MV-4-11 (cell line): ENCODE measurements at regions not wholly inside any gene's neighbourhood (a gene's known extent, or its start where the extent isn't known, plus 50 kb on each side); places are given as distances from the start of the nearest gene placed in this dataset.
A peak's percentile ranks its signal among the peaks of the same experiment; 100 is the strongest.
"Not testable (repeated sequence)": the region's sequence is repeated elsewhere in the genome, so short reads cannot be mapped to it uniquely, and the experiment has no call there.

Experiments used
- DNase-seq: peaks from one replicate; lab custom pipeline; 2025; lab: John Stamatoyannopoulos, UW

DNA sequence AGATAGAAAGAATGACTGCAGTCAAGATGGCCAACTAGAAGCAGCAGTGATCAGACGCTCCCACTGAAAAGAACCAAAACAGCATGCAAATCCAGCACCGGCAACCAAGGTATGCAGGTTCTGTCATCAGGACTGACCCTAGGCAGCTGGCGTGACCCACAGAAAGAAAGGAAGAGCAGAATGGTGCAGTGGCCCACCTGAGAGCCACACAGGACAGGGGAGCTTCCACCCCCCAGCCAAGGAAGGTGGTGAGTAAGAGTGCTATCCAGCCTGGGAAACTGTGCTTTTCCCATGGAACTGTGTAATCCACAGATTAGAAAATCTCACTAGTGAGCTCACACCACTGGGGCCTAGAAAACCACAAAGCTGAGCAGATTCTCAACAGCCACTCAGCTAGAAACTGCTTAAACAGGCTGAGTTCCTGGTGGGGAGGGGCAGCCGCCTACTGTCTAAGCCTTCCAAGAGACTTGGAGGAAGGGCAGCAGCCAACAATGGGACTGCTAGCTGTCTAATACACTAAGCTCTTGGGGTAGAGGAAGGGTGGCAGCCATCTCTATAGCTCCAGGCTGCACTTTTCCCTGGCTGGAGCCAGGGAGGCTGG is 127.9 kb downstream of the EVA1A start:
- DNase-seq = no peak

DNA sequence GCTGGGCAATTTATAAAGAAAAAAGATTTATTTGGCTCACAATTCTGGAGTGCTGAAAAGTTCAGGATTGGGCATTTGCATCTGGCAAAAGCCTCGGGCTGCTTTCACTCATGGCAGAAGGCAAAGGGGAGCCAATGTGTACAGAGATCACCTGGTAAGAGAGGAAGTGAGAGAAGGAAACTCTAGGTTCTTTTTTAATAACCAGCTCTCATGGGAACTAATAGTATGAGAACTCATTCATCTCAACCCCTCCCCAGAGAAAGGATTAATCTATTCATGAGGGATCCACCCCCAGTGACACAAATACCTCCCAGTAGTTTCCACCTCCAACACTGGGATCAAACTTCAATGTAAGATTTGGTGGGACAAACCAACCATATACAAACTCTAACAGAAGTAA is 129.0 kb downstream of the EVA1A start:
- no peak for DNase-seq

DNA sequence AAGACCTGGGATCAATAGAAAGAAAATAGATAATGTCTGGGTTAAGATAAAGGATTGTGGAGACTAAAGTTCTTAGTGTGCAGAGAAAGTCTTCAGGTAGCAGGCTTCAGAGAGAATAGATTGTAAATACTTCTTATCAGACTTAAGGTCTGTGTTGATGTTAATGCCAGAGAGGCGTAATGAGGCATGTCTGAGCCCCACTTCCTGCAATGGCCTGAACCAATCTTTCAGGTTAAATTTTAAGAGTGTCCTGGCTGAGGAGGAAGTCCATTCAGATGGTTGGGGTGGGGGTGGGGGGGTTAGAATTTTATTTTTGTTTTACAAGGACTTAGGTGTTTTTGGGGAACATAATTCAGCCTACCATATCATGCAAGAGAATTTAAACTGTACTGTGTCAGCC is 129.5 kb downstream of the EVA1A start:
- no peak for DNase-seq

DNA sequence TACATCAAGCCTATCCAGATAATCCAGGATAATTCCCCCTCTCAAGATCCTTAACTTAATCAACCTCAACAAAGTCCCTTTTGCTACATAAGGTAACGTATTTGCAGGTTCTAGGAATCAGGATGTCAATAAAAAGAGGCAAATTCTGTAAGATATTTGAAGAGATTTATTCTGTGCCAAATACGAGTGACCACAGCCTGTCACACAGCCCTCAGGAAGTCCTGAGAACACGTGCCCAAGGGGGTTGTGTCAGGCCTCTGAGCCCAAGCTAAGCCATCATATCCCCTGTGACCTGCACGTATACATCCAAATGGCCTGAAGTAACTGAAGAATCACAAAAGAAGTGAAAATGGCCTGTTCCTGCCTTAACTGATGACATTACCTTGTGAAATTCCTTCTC is 130.3 kb downstream of the EVA1A start:
- DNase-seq = not testable (repeated sequence)

DNA sequence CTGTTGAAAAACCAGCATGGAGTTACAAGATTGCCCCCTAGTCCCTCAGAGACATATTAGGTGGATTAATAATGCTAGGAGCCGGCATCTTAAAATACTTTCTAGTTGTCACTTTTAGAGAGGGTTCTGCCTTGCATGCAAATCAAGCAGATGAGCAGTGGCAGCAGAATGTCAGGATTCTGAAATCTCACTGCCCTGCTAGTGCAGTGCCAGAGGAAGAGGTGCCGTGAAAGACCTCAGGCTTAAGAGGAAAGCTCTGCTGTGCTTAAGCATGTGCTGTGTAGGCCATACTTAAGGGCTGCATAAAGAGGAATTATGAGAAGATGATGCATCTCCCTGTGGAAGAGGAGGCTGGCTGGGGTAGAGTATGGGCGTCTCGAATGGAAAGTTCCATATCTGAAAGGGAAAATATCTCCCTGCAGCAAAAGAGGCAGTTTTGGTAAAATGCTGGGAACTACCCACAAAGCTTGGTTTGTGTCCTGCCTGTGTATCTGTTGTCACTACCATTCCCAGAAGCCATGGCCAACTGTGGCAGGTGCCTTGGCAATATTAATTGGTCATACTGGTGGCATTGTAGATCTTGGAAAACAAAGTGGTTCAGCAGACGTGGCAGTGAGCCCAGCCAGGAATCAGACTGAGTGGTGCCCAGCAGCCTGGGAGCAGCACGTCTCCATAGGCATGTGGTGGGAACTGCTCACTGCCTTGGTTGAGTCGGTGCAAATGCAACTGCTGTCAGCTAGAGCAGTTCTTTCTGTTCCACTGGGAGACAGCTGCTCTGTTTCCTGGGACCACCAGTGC is 131.9 kb downstream of the EVA1A start:
- no peak for DNase-seq

DNA sequence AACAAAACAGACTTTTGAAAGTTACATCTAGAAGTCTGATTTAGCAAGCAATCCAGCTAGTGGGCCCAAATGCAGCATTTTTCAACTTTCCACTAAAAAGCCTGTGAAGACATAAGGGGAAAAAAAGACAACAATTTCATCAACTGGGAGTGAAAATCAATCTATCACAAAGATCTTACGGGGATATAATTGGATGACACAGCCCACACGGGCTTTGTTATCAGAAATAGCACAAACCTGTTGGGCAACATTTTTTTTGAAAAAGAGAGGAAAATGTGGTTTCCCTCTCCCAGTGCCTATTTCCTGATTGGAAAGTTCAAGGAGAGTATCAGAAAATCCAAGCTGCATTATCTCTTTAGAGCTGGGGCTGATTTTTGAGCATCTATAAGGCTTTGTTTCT is 132.7 kb downstream of the EVA1A start:
- DNase-seq = no peak

DNA sequence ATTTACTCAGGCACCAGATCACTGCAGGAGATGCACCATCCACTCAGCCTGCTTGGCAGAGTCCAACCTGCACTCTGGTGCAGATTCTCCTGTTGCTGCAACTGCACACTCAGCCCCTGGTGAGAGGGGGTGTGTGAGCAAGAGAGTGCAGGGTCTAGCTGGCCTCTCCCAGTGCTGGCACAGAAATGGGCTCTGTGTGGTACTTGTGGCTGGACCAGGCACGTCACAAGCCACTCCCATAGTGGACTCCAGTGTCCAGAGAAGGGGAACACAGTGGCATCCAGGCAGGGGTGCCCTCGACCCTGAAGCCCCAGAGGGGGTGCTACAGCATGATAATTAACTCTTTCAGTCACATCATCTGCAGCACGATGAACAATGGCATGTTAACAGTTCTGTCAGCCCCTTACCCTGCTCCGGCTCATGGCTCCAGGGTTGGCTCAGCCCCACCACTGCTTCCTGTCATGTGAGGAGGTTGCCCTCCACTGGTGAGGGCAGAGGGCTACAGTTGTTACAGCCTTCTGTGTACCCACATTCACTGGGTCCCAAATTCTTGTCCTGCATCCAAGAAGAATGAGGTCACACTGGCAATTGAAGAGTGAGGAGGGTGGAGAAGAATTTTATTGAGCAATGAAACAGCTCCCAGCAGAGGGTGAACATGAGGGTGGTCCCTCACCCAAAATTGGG is 135.7 kb downstream of the EVA1A start:
- no peak for DNase-seq

DNA sequence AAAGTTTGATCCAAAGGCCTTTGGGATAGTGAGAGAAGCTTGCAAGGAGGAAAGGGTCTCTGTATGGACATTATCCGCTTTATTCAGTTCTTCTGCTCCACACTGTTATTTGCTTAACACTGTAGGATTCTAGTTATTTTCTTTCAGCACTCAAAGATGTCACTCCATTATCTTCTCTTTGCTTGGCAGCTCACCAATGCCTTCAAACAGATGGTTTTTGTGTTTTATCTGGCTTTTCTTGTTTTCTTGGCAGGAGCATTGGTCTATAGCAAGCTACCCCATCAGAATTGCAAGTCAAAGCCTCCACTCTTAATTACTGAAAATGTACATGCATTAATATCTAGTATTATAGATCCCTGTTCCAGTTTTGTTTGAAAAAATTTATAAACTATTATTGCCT is 138.8 kb downstream of the EVA1A start:
- no peak for DNase-seq

DNA sequence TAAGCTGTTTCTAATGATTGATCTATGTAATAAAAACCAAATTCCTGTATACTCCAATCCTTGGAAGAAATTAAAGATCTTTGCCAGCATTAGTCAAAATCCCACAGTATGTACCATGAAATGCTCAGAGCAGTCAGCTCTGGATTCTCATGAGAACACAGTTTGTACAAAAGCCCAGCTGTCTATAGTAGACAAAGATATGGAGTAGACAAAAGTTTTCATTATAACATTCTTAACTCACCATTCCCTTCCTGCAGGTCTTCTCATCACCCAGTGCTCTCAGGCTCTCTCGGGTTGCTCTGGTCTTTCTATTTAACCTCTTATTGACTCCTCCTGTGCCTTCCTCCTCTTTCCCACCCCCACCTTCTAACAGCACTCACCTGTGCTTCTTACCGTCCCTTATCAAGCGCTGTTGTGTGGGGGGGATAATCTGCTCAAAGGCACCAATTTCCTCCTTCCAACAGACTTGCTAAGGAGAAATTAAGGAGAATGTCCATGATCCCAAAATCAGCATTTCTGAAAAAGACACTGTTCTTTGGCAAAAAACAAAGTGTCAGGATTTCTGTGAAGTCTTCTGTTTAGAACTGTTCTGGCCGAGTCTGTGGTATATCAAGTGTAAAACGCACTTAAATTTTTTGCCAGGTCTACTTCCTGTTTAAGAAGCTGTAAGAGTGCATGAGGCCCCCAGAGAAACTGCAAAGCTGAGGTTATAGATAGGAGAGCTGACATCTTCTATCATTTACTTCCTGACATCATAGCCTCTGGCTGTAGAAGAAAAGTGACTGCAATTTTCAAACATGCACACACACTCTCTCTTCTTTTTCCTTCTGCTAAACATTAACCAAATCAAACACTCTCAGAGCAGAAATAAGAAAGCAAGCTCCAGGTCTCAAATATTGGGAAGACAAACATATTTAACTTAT is 144.1 kb downstream of the EVA1A start:
- no peak for DNase-seq

DNA sequence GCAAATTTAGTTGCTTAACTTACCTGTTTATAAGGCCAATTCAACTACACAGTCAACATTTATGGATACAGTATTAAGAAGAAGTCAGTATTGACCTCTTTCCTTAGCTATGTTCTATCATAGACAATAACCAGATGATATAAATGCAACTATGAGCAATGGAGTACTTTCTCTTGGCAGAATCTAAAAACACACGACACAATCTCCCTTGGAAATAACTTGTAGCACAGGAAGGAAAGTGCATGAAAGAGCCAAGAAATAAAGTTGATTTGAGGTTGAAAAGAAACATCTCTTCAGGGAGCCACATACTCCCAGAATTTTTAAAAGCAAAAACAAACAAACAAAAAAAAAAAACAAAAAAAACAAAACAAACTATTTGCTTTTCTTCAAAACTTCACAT is 145.0 kb downstream of the EVA1A start:
- DNase-seq = no peak

DNA sequence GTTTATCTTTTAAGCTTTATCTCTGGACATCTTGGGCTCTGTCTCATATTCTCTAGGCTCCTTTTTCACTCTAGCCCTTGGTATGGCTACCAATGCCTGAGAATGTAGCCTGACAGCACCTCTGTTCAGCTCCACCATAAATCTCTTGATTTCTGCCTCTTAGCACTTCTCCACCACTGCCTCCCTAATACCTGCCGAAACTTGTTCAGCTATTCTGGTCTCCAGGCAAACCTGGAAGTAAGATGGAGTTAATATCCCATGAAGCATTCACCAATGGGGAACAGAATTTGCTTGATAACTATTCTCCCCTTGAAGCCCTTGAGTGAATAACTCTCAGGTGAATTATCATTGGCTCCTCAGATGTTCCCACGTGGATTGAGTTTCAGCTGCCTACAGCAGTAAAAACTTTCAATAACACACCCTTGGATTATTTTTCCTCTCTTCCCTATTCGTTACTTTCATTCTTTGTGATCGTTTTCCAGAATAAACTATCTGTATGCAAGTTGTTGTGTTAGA is 145.6 kb downstream of the EVA1A start:
- no peak for DNase-seq

DNA sequence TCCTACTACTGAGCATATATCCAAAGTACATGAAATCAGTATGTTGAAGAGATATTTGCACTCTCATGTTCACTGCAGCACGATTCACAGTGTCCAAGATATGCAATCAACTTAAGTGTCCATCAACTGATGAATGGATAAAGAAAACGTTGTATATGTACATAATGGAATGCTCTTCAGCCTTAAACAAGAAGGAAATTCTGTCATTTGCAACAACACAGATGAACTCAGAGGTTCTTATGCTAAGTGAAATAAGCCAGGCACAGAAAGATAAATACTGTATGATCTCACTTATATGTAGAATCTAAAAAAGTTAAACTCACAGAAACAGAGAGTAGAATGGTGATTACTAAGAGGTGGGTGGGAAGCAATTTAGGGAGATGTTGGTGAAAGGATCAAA is 149.2 kb downstream of the EVA1A start:
- no peak for DNase-seq

DNA sequence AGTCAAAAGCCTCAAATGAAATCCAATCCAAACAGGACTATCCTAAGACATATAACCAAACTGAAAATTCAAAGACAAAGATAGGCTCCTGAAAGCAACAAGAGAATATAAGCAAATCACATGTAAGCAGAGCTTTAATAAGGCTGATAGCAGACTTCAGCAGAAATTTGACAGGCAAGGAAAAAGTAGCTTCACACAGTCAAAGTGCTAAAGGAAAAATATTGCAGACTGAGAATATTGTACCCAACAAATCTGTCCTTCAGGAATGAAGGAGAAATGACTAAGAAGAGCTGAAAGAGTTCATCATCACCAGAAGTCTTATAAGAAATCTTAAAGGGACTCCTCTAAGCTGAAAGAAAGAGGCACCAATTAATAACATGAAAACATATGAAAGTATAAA is 150.0 kb downstream of the EVA1A start:
- DNase-seq = no peak

DNA sequence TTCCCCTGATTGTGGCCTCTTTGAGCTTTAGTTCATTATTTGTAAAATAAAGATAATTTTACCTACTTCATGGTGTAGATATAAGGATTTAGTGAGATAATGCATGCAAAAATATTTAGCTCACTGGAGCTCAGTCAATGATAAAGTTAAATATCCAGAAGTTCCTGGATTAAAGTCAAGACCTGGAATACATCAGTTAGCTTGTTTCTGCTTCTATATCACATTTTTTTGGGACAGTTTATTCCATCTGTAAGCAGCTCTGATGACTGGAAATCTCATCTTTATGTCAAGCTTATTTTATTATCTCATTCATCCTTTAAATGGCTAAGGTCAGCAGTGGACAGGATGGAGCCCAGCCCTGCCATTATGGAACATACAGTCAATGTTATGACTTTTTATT is 152.0 kb downstream of the EVA1A start:
- DNase-seq = no peak

DNA sequence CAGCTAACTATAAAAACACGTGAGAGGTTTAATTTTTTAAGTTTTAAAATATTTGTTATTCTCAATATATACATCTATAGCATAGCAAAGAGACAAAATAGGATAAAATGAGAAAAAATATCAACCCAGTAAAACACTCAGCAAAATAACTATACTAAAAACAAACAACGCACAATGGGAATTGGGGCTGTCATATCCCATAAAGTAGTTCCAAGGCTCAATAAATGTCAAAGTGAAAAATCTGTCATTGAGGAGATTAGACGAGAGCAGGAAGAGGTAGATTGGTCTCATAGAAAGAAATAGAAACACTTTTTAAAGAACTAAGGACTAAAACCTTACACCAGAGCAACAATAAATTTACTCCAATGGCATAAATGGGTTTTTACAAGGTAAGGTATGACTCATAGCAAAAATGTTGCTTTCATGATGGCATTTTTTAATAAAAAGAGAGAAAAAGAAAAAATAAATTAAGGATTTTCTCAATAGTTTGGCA is 153.7 kb downstream of the EVA1A start:
- no peak for DNase-seq

DNA sequence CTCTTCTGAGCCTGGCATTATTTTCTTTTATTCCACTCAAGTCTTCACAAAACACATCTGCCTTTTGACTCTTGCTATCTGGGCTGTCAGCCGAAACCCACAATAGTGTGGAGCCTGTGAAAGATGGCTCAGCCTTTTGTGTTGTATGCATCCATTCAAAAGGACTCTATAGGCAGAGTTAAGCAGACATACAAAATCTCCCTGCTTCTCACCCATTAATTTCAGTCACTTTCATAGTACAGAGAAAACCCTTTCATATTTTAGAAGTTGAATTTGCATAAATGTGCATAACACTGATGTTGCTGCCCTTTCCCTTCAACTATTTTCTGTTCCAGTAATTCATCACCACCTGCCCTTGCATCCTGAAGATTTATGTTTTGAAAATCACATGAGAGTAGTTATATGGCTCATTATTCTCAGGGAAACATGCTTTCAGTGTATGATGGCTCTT is 154.6 kb downstream of the EVA1A start:
- DNase-seq = no peak

DNA sequence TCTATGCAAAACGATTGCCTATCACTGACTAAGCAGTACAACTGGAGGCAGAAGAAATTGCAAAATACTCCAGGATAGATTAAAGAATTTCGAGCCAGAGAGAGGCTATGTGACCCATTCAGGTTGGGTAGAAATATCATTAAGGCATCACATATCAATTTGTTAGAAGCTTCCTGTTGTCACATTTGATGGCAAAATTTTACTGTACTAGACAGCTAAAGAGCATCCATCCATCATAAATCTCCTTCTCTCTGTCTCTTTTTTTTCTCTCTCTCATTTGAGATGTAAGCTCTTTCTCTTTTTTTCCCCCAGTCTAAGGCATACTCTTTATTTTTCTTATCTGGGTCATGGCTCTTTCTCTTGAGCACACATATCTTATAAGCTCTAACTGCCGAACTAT is 155.7 kb downstream of the EVA1A start:
- DNase-seq = no peak

DNA sequence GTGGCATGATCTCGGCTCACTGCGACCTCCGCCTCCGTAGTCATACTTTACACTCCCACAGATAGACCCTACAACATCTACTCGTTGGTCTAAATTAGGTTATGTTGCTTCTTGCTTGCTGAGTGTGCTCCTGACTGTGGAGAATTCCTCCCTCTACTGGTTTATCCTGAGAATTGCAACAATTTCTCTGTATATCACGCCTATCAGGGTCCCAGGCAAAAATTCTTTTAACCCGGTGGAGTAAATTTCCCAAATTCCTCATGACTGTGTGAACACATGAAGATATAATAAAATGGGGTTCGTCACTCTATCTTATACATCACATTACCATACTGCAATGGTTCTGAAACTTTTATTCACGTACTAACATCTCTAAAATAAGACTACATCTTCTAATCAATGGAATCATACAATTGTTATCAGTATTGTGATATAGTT is 156.7 kb downstream of the EVA1A start:
- DNase-seq = peak; percentile 19

DNA sequence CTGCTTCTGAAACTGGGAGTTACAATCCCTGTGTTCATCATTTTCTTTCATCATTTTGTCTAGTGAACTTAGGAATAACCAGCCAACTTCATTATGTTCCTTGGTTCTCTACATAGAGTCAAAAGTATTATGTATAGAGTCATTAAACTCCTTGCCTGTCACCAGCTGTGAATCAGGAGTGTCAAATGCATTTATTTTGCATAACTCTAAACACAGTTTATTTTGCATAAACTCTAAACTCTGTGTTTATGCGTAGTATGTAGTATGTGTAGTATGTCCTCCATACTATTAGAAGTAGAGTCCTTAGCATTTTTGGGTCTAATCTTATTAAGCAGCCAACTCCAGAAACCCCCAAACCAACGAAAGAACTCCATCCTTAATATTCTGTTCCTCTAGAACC is 164.4 kb downstream of the EVA1A start:
- DNase-seq = no peak

DNA sequence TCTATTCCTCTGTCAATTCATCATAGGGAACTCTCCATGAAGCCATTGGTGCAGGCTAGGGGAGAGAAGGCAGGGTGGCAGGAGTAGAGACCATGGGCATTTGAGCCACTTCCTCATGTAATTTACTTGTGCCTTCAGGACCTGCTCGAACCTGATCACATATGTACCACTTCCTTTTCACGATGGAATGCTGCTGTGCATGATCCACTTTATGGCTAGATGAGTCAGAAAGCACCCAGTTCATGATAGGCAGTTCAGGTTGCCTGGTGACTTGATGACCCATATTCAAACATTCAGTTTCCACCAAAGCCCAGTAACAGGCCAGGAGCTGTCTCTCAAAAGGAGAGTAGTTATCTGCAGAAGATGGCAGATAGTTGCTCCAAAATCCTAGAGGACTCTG is 166.0 kb downstream of the EVA1A start:
- DNase-seq = not testable (repeated sequence)

DNA sequence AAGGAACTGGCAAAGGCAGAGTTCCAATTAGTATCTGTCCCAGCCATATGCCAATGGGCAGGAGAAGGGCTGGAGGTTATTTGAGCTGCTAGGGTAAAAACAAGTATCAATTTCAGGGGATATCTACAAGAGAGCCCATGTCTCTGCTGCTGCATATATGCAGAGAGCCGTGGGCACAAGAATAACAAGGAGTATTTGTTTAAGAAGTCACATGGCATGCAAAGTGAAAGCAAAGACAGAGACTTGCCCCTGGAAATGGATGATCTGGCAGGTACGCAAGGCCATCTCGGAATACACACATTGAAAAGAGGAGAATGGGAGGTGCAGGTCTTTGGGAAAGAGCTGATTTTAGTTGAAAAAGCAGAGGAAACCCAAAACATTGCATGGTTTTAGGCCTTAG is 170.6 kb downstream of the EVA1A start:
- no peak for DNase-seq

DNA sequence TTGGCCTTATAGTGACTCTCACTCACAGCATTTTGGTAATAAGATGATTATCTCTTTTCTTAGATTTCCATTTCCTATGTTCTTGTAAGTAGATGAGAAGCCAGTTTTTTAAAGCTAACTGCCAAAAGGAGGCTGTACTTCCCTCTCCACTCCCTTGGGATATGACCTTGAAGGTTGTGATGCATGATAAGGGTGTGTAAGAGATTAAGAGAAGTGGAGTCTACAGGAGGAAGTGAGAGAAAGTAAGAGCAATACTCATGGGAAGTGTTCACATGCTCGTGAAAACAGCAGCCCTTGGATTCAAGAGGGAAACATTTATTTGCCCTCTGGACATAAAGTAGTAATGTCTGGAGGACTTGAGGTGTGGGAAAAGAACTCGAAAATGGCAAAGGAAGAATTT is 171.5 kb downstream of the EVA1A start:
- DNase-seq = peak; percentile 48
